HAP-1 (cell line): ENCODE measurements at regions not wholly inside any gene's neighbourhood (a gene's known extent, or its start where the extent isn't known, plus 50 kb on each side); places are given as distances from the start of the nearest gene placed in this dataset.
"Not testable (repeated sequence)": the region's sequence is repeated elsewhere in the genome, so short reads cannot be mapped to it uniquely, and the experiment has no call there.

ENCODE experiments used
- DNase-seq, 2 experiments: peaks; one replicate each; pipeline ENCODE4 v3.0.0-alpha.2; 2016 to 2020; ENCODE audit warnings: low spot score in 2 of 2
- H3K27me3 ChIP-seq: fragments of 250-450 bp; sonication (Bioruptor Pico); 2 replicates; pipeline ENCODE4 v1.5.1; 2020; ENCODE audit warnings: low read depth, mild to moderate bottlenecking, moderate library complexity
- H3K36me3 ChIP-seq: fragments of 250-450 bp; sonication (Bioruptor Pico); replicated peaks from 2 replicates; pipeline ENCODE4 v1.5.1; 2020; ENCODE audit warnings: mild to moderate bottlenecking
- H3K4me1 ChIP-seq: fragments of 250-450 bp; sonication (Bioruptor Pico); 2 replicates; pipeline ENCODE4 v1.5.1; 2020; ENCODE audit warnings: mild to moderate bottlenecking
- H3K4me3 ChIP-seq: fragments of 250-450 bp; sonication (Bioruptor Pico); 2 replicates; pipeline ENCODE4 v1.5.1; 2020; ENCODE audit warnings: mild to moderate bottlenecking, moderate library complexity
- H3K9me3 ChIP-seq: fragments of 250-450 bp; sonication (Bioruptor Pico); 2 replicates; pipeline ENCODE4 v1.5.1; 2020; ENCODE audit warnings: mild to moderate bottlenecking, moderate library complexity
- in situ Hi-C: fragments of 300-500 bp; cut with MboI; formaldehyde crosslinking; loops from 3 replicates; pipeline ENCODE4 v1.14.3; 2020; ENCODE audit warnings: low sequenced_read_pairs, inconsistent platforms, mixed read lengths

DNA sequence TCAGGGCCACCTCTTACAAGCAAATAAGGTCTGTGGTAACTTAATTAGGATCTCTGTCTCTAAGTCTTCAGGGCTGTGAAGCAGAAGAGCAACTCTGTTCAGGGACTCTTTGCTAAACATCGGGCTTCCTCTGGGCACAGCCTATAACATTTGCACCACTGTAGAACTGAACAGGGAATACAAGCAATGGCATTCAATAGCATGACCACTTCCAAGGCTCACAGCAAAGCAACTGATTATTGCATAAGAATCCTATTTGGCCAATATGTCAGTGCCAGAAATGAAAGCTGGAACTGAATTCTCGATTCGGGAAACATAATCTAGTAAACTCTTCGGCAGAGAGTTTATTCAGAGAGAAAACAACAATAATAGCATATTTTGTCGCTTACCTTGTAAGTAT lies 92.2 kb upstream of the AMZ2 start:
- no peaks in the 10 kb centered on the region for H3K36me3 ChIP-seq
- no peaks in the 10 kb centered on the region for H3K27me3 ChIP-seq
- H3K9me3 ChIP-seq = no peaks in the 10 kb centered on the region
- H3K4me3 ChIP-seq = no peak overlapping the region
- no peaks in the 10 kb centered on the region for H3K4me1 ChIP-seq
- DNase-seq = no peak
- in situ Hi-C loops = loop anchor here (25.0 kb wide), 1 partner anchor 607 kb away; no protein-coding TSS in a partner anchor

DNA sequence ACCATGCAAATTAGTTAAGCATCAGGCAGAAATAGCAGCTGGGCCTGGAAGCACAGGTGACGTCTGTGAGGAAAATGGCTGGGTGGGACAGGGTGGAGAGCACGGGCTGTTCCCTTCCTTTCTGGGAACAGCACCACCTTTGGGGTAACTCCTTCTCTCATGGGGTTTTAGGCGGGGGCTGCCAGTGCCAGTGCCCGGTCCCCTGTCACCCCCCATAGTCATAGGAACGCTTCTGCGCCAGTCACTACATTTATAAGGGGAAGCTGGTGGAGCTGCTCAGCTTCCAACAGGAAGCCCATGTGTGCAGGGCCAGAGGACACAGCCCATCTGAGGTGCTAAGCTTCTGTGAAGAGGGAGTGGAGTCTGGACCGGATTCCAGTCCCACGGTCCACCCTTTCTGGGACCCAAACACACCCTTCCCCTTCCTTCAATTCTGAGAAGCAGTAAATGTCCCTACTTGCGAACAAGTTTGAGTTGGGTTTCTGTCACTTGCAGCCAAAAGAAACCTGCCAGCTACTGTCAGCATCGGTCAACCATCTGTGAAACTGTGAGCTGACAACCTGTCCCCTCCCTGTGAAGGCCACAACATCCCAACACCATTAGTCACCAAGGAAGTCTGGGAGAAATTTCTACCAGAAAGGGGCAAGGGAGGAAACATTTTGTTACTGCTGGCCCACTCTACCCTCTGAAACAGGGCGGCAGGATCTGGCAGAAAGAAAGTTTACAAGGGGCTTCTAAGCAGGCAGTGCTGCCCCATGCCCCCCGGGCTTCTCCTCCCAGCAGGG lies 86.0 kb upstream of the AMZ2 start:
- H3K27me3 ChIP-seq = no peaks in the 10 kb centered on the region
- in situ Hi-C loops = loop anchor here (25.0 kb wide), 1 partner anchor 600 kb away; no protein-coding TSS in a partner anchor
- H3K9me3 ChIP-seq = no peaks in the 10 kb centered on the region
- no peaks in the 10 kb centered on the region for H3K4me1 ChIP-seq
- DNase-seq = no peak
- H3K4me3 ChIP-seq = no peak overlapping the region
- no peaks in the 10 kb centered on the region for H3K36me3 ChIP-seq

- H3K36me3 ChIP-seq, DNase-seq, H3K4me3 ChIP-seq, H3K4me1 ChIP-seq, H3K9me3 ChIP-seq, H3K27me3 ChIP-seq: not testable (repeated sequence)
- in situ Hi-C loops = loop anchor here (25.0 kb wide), 1 partner anchor 594 kb away; no protein-coding TSS in a partner anchor
These were observed 79.3 kb upstream of the AMZ2 start for GRCh38 chr17:68168273-68169164.

DNA sequence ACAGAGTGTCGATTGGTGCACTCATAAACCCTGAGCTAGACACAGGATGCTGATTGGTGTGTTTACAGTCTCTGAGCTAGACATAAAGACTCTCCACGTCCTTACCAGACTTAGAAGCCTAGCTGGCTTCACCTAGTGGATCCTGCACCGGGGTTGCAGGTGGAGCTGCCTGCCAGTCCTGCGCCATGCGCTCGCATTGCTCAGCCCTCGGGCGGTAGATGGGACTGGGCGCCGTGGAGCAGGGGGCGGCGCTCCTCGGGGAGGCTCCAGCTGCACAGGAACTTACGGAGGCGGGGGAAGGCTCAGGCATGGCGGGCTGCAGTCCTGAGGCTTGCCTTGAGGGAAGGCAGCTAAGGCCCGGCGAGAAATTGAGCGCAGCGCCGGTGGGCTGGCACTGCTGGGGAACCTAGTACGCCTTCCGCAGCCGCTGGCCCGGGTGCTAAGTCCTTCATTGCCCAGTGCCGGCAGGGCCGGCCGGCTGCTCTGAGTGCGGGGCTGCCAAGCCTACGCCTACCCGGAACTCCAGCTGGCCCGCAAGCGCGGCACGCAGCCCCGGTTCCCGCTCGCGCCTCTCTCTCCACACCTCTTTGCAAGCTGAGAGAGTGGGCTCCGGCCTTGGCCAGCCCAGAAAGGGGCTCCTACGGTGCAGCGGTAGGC lies 78.5 kb upstream of the AMZ2 start:
- not testable (repeated sequence) for H3K27me3 ChIP-seq, H3K36me3 ChIP-seq, H3K4me1 ChIP-seq, DNase-seq, H3K9me3 ChIP-seq, H3K4me3 ChIP-seq
- in situ Hi-C loops = loop anchor here (25.0 kb wide), 1 partner anchor 593 kb away; no protein-coding TSS in a partner anchor

DNA sequence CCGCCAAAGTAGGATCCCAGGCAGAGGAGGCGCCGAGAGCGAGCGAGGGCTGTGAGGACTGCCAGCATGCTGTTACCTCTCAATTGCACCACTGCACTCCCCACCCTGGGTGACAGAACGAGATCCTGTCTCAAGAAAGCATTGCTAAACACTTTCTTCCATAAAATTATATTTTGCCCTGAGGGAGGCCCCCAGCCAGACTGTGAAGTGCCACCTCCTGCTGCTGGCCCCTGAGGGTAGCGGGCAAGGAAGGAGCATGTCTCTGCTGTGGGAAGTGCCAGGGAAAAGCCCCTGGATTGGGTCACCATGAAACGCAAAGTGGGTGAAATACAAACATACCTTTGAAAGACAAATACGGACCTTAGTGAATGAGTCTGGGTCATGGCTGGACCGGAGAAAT lies 78.0 kb upstream of the AMZ2 start:
- no peak for DNase-seq
- H3K4me1 ChIP-seq = no peaks in the 10 kb centered on the region
- no peak overlapping the region for H3K4me3 ChIP-seq
- no peaks in the 10 kb centered on the region for H3K36me3 ChIP-seq
- no peaks in the 10 kb centered on the region for H3K9me3 ChIP-seq
- no peaks in the 10 kb centered on the region for H3K27me3 ChIP-seq
- in situ Hi-C loops = loop anchor here (25.0 kb wide), 1 partner anchor 592 kb away; no protein-coding TSS in a partner anchor

DNA sequence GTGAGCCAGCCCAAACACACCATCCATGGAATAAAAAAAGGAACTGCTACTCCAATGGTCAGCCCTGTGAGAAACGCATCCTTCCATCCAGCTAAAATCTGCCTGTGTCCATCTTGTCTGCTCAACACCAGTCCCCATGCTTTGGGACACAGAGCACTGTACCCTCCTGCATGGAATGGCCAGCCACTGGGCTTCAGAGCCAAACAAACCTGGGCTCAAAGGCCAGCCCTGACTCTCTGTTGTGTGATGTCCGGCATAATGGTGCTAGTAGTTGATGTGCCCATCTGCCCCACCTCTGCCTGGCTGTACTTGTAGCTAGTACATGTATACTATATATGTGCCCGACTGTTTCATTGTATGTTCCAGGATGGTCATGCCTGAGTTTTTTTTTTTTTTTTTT lies 77.6 kb upstream of the AMZ2 start:
- Histone ChIP-seq H3K27me3 (no peaks in the 10 kb centered on the region), H3K4me3 (no peak overlapping the region), H3K36me3 (no peaks in the 10 kb centered on the region), H3K4me1 (no peaks in the 10 kb centered on the region), H3K9me3 (no peaks in the 10 kb centered on the region)
- in situ Hi-C loops = loop anchor here (25.0 kb wide), 1 partner anchor 592 kb away; no protein-coding TSS in a partner anchor
- DNase-seq = no peak

DNA sequence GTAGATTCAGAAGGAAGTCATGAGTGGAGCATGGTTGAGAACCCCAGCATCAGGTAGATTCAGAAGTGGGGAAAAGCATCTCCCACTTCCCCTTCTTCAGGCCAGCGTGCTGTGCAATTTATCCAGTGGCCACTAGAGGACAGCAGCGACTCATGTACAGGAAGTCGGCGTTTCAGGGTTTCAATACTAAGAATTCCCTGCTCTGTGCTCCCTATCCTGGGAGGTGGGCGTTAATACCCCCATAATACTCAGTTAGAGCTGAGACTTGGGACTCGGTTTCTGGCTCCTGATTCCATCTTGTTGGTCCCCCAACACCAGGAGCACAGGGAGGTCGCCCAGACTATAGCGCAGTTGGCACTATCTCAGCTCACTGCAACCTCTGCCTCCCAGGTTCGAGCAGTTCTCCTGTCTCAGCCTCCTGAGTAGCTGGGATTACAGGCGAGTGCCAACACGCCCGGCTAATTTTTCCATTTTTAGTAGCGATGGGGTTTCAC lies 75.3 kb upstream of the AMZ2 start:
- no peaks in the 10 kb centered on the region for H3K36me3 ChIP-seq
- peak; percentile 34 to 87 for DNase-seq
- H3K27me3 ChIP-seq = no peaks in the 10 kb centered on the region
- H3K4me1 ChIP-seq = no peaks in the 10 kb centered on the region
- H3K4me3 ChIP-seq = no peak overlapping the region
- H3K9me3 ChIP-seq = no peaks in the 10 kb centered on the region
- in situ Hi-C loops = loop anchor here (25.0 kb wide), 1 partner anchor 590 kb away; no protein-coding TSS in a partner anchor

GRCh38 chr17:68175416-68175815 lies 72.4 kb upstream of the AMZ2 start:
- no peak for DNase-seq
- H3K36me3 ChIP-seq = no peaks in the 10 kb centered on the region
- in situ Hi-C loops = no loop called here
- H3K9me3 ChIP-seq = no peaks in the 10 kb centered on the region
- no peak overlapping the region for H3K4me3 ChIP-seq
- H3K4me1 ChIP-seq = no peaks in the 10 kb centered on the region
- H3K27me3 ChIP-seq = no peaks in the 10 kb centered on the region

DNA sequence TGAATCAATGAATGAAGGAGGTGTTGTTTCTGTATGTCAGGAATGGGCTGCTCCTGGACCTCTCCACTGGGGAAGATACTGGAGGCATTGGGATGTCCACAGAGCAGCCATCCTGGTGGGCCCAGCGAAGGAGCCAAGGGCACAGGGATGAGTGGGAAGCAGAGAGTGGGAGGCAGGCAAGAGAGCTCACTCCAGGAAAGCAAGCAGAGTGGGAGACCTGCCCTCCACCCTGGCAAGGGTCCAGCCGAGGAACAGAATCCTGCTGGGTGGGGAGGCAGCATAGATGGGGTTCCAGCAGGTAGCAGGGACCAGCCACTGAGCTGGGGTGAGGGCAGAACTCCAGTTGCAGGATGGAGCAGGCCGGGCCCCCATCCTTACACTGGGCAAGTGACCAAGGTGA lies 71.9 kb upstream of the AMZ2 start:
- H3K4me1 ChIP-seq = no peaks in the 10 kb centered on the region
- H3K27me3 ChIP-seq = no peaks in the 10 kb centered on the region
- no peaks in the 10 kb centered on the region for H3K36me3 ChIP-seq
- no peaks in the 10 kb centered on the region for H3K9me3 ChIP-seq
- in situ Hi-C loops = no loop called here
- no peak overlapping the region for H3K4me3 ChIP-seq
- DNase-seq = no peak

DNA sequence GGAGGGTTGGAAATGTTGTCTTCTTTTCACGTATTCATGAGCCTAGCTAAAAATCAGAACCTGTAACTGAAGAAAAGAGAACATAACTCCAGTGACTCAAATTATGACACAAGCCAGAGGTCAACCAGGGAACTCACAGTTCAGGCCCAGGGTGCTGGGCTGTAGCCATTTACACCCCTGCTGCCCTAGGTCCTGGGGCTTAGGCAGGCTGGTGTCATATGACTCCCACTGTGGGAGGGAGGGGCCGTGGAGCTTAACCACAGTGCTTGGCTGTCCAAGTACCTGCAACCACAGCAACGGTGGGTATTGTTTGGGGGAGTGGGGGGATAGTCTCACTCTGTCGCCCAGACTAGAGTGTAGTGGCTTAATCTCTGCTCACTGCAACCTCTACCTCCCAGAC lies 71.1 kb upstream of the AMZ2 start:
- no peak overlapping the region for H3K4me3 ChIP-seq
- H3K27me3 ChIP-seq = no peaks in the 10 kb centered on the region
- in situ Hi-C loops = no loop called here
- no peak for DNase-seq
- H3K4me1 ChIP-seq = no peaks in the 10 kb centered on the region
- H3K36me3 ChIP-seq = no peaks in the 10 kb centered on the region
- H3K9me3 ChIP-seq = no peaks in the 10 kb centered on the region

GRCh38 chr17:68178831-68179230 lies 69.0 kb upstream of the AMZ2 start:
- Histone ChIP-seq H3K4me3 (no peak overlapping the region), H3K27me3 (no peaks in the 10 kb centered on the region), H3K9me3 (no peaks in the 10 kb centered on the region), H3K4me1 (no peaks in the 10 kb centered on the region), H3K36me3 (no peaks in the 10 kb centered on the region)
- no peak for DNase-seq
- in situ Hi-C loops = no loop called here

DNA sequence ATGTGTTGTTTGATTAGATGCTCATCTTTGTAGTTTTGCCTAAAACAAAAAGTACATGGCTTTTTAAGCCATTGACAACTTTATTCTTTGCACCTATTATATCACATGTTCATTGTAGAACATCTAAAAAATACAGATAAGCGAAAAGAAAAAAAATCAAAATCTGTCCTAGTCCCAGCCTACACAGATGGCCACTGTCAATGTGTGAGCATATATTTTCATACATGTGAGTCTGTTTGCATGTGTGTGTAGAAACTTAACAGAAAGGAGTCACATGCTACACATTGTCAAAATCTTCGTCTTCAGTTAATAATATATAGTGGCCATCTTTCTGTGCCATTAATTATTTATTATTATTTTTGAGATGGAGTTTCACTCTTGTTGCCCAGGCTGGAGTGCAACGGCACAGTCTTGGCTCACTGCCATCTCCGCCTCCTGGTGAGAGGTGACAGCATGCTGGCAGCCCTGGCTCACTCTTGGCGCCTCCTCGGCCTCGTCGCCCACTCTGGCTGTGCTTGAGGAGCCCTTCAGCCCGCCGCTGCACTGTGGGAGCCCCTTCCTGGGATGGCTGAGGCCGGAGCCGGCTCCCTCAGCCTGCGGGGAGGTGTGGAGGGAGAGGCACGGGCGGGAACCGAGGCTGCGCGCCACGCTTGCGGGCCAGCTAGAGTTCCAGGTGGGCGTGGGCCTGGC lies 68.5 kb upstream of the AMZ2 start:
- DNase-seq = no peak
- in situ Hi-C loops = no loop called here
- H3K27me3 ChIP-seq = no peaks in the 10 kb centered on the region
- H3K4me3 ChIP-seq = no peak overlapping the region
- H3K4me1 ChIP-seq = no peaks in the 10 kb centered on the region
- no peaks in the 10 kb centered on the region for H3K9me3 ChIP-seq
- H3K36me3 ChIP-seq = no peaks in the 10 kb centered on the region

DNA sequence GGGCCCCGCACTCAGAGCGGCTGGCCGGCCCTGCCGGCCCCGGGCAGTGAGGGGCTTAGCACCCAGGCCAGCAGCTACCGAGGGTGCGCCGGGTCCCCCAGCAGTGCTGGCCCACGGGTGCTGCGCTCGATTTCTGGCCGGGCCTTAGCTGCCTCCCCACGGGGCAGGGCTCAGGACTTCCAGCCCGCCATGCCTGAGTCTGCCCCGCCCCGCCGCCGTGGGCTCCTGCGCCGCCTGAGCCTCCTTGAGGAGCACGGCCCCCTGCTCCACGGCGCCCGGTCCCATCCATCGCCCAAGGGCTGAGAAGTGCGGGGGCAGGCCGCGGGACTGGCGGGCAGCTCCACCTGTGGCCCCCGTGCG lies 67.9 kb upstream of the AMZ2 start:
- in situ Hi-C loops = no loop called here
- Histone ChIP-seq H3K4me1 (no peaks in the 10 kb centered on the region), H3K36me3 (no peaks in the 10 kb centered on the region), H3K27me3 (no peaks in the 10 kb centered on the region), H3K9me3 (no peaks in the 10 kb centered on the region), H3K4me3 (no peak overlapping the region)
- no peak for DNase-seq
